Transverse colon (tissue), 4 donors: ENCODE measurements at regions not wholly inside any gene's neighbourhood (a gene's known extent, or its start where the extent isn't known, plus 50 kb on each side); places are given as distances from the start of the nearest gene placed in this dataset.

Experiments used
- POLR2AphosphoS5 ChIP-seq, 3 donors: sonication (generic); formaldehyde crosslinking; IDR thresholded peaks; one replicate each; pipeline ENCODE4 v1.6.1; 2016; ENCODE audit warnings: antibody characterized with exemption in 3 of 3
- TF ChIP-seq, protein P1 (sequence below), 5 experiments: fragments of 200-600 bp in 3 of 5; fragments of 450-650 bp in 2 of 5; sonication (generic) in 3 of 5; IDR thresholded peaks; 1 replicate in 2 of 5; 2 replicates in 3 of 5; pipeline ENCODE4 v1.5.1; 2016 to 2017; ENCODE audit warnings: antibody characterized with exemption in 5 of 5, inconsistent platforms in 3 of 5, mild to moderate bottlenecking in 2 of 5, moderate library complexity in 1 of 5

DNA sequence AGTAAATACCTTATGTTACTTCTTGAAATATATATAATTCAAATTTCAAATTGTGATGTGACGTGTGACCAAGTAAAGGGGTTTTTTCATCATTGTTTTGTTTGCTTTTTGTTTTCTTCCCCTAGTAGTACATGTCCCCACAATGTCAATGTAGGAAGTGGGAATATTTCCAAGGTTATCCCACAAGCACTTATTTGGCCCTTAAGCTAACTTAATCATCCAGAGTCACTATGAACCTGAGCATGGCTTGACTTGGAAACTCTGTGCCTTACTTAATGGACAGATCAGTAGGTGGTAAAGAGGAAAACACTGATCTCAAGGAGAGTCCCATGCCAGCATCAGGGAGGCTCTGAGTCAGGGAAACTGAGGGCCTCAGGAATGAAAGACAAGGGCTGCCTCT lies 569.3 kb upstream of the IGFBP3 start:
- TF ChIP-seq POLR2AphosphoS5 (IDR thresholded peaks at IDR 0.05), result no peak
- TF ChIP-seq, protein P1, sequence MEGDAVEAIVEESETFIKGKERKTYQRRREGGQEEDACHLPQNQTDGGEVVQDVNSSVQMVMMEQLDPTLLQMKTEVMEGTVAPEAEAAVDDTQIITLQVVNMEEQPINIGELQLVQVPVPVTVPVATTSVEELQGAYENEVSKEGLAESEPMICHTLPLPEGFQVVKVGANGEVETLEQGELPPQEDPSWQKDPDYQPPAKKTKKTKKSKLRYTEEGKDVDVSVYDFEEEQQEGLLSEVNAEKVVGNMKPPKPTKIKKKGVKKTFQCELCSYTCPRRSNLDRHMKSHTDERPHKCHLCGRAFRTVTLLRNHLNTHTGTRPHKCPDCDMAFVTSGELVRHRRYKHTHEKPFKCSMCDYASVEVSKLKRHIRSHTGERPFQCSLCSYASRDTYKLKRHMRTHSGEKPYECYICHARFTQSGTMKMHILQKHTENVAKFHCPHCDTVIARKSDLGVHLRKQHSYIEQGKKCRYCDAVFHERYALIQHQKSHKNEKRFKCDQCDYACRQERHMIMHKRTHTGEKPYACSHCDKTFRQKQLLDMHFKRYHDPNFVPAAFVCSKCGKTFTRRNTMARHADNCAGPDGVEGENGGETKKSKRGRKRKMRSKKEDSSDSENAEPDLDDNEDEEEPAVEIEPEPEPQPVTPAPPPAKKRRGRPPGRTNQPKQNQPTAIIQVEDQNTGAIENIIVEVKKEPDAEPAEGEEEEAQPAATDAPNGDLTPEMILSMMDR (IDR thresholded peaks at IDR 0.05), result no peak
